HG03439 (cell line): ENCODE measurements at regions not wholly inside any gene's neighbourhood (a gene's known extent, or its start where the extent isn't known, plus 50 kb on each side); places are given as distances from the start of the nearest gene placed in this dataset.

Experiments used
- ATAC-seq: cut with Tn5 transposase; IDR thresholded peaks from one replicate; pipeline ENCODE4 v1.9.1; 2021; ENCODE audit warnings: mild to moderate bottlenecking, moderate library complexity; ENCODE audit not compliant: unreplicated experiment

DNA sequence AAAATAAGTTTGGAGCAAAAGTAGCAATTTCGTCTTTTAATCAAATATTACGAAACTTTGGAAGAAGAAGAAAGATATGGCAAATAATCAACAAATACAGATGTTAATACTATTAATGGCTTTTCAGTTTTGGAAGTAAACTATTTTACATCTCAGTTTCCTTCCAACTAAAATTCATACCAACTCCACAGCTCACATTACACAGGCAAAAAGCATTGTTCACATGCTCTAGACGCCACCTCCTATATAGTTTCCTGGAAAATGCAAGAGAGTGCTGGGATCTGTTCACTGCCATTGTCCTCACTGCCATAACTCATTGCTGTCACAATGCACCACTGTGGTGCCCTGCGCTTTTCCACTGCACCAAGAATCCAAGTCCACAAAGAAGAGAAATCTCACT, 149.0 kb upstream of the FTMT start:
- no peak for ATAC-seq

GRCh38 chr5:121704291-121704690, 147.4 kb upstream of the FTMT start:
- no peak for ATAC-seq

DNA sequence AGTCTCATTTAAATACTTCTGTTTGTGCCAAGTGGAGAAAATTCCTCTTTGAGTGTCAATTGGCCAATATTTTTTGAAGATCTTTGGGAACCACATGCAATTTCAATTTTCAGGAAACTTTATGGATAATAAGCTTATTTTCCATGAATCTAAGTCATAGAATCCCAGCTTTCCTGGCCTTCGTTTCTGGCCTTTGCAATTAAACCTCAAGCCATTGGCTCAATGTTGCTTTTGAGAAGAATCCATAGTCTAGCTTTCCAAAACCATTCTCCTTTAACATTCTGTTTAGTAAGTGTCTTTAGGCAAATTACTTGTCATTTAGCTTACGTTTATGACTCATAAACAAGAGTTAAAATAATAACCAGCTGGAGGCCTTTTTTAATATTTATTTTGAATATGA, 145.0 kb upstream of the FTMT start:
- no peak for ATAC-seq

DNA sequence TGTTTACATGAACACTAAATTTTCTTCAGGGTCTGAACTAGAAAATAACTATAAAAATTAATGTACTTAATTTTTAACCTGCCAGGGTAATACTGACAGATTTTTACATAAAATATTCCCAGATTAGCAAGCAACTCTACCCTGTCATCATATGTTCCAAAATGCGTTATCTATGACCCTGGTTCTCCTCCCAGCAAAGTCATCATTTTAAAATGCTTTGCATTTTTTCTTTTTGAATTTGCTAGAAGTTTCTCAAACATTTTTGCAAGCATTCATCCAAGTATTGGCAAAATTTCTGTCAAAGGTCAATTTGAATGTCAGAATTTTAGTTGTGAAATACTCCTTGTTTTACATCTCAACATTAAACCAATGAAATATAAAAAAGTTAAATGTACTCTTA, 144.5 kb upstream of the FTMT start:
- ATAC-seq = no peak

DNA sequence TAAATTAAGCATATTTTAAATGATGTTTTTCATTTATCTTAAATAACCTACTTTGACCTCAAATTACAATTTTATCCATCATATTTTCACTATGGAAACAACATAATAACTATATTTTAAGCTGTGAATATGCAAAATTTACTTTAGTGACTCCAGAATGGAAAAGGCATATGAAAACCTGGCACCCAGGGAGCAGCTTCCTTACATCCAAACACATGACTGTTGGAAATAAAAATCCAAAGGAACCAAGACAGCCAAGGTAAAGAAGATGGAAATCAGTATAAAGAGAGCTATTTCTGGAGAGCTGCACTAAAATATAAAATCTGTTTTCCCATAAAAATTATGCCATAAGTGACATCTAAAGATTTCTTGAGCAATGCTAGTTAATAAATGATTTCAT, 140.3 kb upstream of the FTMT start:
- ATAC-seq = no peak

DNA sequence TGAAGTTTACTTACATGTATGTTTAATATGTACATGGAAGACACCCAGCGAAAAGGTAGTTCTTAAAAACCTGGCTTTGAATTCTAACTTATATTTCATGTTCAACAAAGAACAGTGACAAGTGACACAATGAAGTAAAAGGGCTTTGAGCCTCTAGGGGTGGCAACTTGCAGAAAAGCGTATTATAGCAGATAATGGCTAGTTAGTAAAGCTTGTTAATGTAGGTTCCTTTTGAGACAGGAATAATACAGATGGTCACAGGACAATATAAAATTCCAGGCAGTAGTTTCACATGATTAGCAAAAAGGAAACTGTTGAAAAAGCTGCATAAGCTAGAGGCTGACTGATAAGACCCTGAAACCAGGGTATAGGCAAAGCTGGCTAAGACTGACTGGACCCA, 132.4 kb upstream of the FTMT start:
- no peak for ATAC-seq

DNA sequence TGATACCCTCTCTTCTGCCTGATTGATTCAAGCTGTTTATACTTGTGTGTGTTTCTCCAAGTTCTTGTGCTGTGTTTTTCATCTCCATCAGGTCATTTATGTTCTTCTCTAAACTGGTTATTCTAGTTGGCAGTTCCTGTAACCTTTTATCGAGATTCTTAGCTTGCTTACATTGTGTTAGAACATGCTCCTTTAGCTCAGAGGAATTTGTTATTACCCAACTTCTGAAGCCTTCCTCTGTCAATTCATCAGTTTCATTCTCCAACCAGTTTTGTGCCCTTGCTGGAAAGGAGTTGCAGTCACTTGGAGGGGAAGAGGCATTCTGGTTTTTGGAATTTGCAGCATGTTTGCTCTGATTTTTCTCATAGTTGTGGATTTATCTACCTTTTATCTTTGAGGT, 126.2 kb upstream of the FTMT start:
- no peak for ATAC-seq

DNA sequence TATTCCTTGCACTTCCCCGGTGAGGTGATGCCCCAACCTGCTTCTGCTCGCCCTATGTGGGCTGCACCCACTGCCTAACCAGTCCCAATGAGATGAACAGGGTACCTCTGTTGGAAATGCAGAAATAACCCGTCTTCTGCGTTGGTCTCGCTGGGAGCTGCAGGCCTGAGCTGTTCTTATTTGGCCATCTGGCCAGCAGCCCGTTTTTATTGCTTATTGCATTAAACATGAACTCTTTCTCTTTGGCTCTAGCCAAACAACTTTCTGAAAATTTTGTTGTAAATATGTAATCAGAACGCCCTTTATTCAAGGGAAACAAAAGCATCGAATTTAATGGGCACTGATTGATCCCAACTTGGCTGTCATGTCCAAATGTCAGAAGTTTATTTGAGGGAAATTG, 124.7 kb upstream of the FTMT start:
- ATAC-seq = no peak

GRCh38 chr5:121731377-121731776, 120.3 kb upstream of the FTMT start:
- ATAC-seq = no peak

DNA sequence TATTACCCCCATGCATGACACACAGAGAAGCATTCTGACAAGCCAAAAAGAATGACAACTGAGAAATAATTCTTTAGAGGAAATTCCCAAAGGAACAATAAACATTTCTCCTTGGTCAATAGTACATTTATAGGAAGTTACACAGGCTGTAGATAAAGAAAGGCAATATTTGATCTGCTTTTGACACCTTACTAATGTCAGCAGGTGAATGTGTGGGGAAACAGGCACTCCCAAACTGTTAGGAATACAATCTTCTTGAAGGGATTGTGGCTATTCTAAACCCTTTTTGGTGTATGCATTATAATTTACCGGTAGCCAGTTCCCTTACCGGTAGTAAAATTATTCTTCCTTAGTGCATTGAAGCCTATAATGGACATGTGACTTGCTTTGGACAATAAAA, 116.1 kb upstream of the FTMT start:
- ATAC-seq = no peak

GRCh38 chr5:121737120-121737519, 114.6 kb upstream of the FTMT start:
- no peak for ATAC-seq

- no peak for ATAC-seq
Observed at GRCh38 chr5:121741156-121741555, 110.5 kb upstream of the FTMT start.

DNA sequence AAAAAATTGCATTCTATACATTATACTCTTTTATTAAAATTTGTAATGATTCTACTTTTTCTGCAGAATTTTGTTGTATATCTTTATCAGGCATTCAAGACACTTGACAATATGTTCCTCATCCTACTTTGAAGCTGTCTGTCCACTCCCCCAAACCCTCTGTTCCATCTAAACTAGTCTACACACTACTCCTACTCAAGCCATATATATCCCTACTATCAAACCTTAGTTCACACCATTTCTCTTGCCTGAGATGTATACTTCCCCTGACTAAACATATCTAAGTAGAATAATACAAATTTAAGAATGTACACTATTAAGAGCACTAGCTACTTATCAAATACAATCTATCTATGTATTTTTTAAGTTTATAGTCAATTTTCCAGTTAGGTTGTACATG, 107.1 kb upstream of the FTMT start:
- no peak for ATAC-seq

- no peak for ATAC-seq
Observed at GRCh38 chr5:121745407-121745806, 106.3 kb upstream of the FTMT start.

- no peak for ATAC-seq
Observed at GRCh38 chr5:121746763-121747162, 104.9 kb upstream of the FTMT start.

- ATAC-seq = no peak
Observed at GRCh38 chr5:121748686-121749085, 103.0 kb upstream of the FTMT start.

- ATAC-seq = no peak
Observed at GRCh38 chr5:121752149-121752548, 99.5 kb upstream of the FTMT start.

GRCh38 chr5:121755266-121755665, 96.4 kb upstream of the FTMT start:
- no peak for ATAC-seq

DNA sequence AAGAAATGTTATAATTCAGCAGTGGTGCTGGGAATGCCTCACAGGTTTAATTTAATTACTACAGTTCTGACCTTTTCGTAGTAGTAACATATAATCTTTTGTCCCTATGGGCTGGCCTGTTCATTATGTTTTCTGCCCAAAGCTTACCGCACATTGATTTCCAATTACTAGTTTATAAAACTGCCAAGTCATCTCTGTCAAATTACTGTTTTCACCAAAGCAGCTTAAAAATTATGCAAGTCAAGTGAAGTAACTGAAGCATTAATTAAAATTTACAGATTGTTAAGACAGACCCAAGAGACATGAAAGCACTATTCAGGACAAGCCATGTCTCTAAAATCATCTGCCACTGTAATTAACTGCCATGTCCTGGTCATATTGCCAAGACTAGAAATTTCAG, 93.9 kb upstream of the FTMT start:
- ATAC-seq = no peak

- no peak for ATAC-seq
Observed at GRCh38 chr5:121758615-121759014, 93.1 kb upstream of the FTMT start.

DNA sequence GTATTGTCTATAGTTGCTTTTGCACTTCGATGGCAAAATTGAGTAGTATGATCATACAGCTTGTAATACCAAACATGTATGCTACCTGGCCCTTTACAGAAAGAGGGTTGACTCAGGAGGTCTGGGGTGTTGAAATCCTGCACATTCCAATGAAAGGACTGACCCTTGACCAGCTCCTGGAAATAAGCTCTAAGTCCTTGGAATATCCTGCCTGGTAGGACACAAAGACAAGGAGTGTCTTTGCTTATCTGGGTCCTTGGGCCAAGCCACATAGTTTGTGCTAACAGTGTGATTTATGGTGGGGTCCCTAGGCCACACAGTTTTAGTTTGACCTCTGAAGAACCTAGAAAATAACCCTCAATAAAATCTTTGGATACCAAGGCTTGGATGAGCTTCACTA, 89.3 kb upstream of the FTMT start:
- ATAC-seq = no peak

DNA sequence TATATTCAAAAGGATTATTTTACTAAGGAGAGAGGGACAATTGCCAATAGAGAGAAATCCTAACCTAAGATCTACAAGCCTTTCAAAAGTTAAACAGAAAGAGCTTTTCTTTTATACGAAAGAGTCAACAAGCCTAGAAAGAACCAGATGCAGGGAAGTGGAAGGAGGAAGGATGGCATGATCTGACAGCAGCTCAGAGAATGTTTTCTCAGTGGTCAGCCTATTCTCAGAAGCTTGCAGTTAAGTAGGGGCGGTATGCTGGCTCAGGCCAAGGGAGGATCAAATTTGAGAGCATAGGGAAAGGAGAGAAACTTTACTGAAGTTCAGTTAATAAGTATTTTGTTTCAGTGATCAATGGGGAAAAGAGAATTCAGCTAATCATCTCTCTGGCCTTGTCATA, 88.0 kb upstream of the FTMT start:
- no peak for ATAC-seq

- no peak for ATAC-seq
Observed at GRCh38 chr5:121780406-121780805, 71.3 kb upstream of the FTMT start.

DNA sequence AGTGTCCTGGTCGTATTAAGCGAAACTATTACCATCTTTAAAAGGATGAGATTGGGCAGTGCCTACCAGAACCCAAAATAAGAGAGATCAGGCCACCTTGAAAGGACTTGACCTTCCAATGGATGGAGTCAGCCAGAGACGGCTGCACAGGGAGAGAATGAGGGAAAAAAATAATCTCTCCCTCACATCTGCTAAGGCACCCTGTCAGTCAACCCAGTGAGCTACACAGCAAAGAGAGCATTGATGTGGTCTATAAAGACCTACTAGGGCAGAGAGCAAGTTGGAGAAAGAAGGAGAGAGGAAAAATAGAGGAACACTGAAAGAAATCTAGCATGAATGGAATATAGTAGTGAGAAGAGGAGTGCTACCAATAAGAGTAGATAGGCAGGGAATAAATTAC, 68.0 kb upstream of the FTMT start:
- ATAC-seq = no peak
